ENCODE measurements at regions not wholly inside any gene's neighbourhood (a gene's known extent, or its start where the extent isn't known, plus 50 kb on each side); places are given as distances from the start of the nearest gene placed in this dataset.
A peak's percentile ranks its signal among the peaks of the same experiment; 100 is the strongest.

- H3K27ac ChIP-seq (ENCODE audit: low read depth in 2 of 2, low read length in 1 of 2), result peak overlapping the region in 1 of 2 experiments; percentile 59; a peak in 1 of 4 replicates
- CTCF ChIA-PET, result interaction anchor here (0.6 to 2.8 kb wide), 78 partner anchors 9 to 811 kb away, joined by 3 to 95 read pairs (median 4); partner anchors contain the start of gene NPY
- H3K4me2 ChIP-seq, result no peak overlapping the region
- H3K4me3 ChIP-seq (ENCODE audit: low read depth in 2 of 2, low read length in 1 of 2), result no peak overlapping the region
- POLR2A ChIA-PET, result no interaction called here
- H3K36me3 ChIP-seq (replicated peaks in 1 of 2; ENCODE audit: control insufficient read depth in 1 of 2, insufficient read depth in 2 of 2, low read length in 1 of 2), result no peaks in the 10 kb centered on the region
- DNase-seq, result peak; percentile 74
- H3F3A ChIP-seq (replicated peaks; ENCODE audit: insufficient read depth), result no peaks in the 10 kb centered on the region
- H3K4me1 ChIP-seq (ENCODE audit: control insufficient read depth in 1 of 2, insufficient read depth in 2 of 2, low read depth in 1 of 2, low read length in 1 of 2), result peaks cover 0 to 3% of the 10 kb centered on the region in 2 experiments; a peak in 1 of 4 replicates
- H3K79me2 ChIP-seq (ENCODE audit: insufficient read depth), result no peaks in the 10 kb centered on the region
- H3K27me3 ChIP-seq (ENCODE audit: insufficient read depth), result no peaks in the 10 kb centered on the region
- peak; percentile 95 for TF ChIP-seq RAD21 (IDR thresholded peaks at IDR 0.05; ENCODE audit: low read length)
- no peak for TF ChIP-seq EZH2phosphoT487 (IDR thresholded peaks at IDR 0.05; ENCODE audit: borderline replicate concordance, low read depth)
- no peak for TF ChIP-seq GATA2 (CRISPR knock-in tag; IDR thresholded peaks at IDR 0.05)
- TF ChIP-seq FOXJ3 (CRISPR knock-in tag; IDR thresholded peaks at IDR 0.05), result peak; percentile 31; the same call in 1 of the 2 replicates
- peak; percentile 33; the same call in 1 of the 2 replicates for TF ChIP-seq MXI1 (IDR thresholded peaks at IDR 0.05; ENCODE audit: low read depth, low read length)
- TF ChIP-seq IRF3 (IDR thresholded peaks at IDR 0.05; ENCODE audit: low read depth, low read length), result no peak
- peak; percentile 85 for TF ChIP-seq SMC3 (IDR thresholded peaks at IDR 0.05; ENCODE audit: low read depth, low read length)
- no peak for TF ChIP-seq USF1 (IDR thresholded peaks at IDR 0.05; ENCODE audit: borderline replicate concordance, low read depth)
- TF ChIP-seq ZBTB33 (IDR thresholded peaks at IDR 0.05; ENCODE audit: borderline replicate concordance, low read depth), result no peak
- TF ChIP-seq CTCF (IDR thresholded peaks at IDR 0.05), result peak; percentile 65
- TF ChIP-seq GABPA (IDR thresholded peaks at IDR 0.05; ENCODE audit: low read depth), result no peak
- no peak for TF ChIP-seq TAF1 (IDR thresholded peaks at IDR 0.05; ENCODE audit: borderline replicate concordance, low read depth, low read length)
- TF ChIP-seq FOSL2 (IDR thresholded peaks at IDR 0.05; ENCODE audit: borderline replicate concordance, low read depth), result no peak
- TF ChIP-seq YY1 (IDR thresholded peaks at IDR 0.05; ENCODE audit: low read depth), result no peak
- TF ChIP-seq TCF12 (IDR thresholded peaks at IDR 0.05), result no peak
- no peak for TF ChIP-seq RCOR1 (IDR thresholded peaks at IDR 0.05; ENCODE audit: low read length)
- H3K9me2 ChIP-seq, result no peaks in the 10 kb centered on the region
- no peaks in the 10 kb centered on the region for H3K9me3 ChIP-seq
- H4K20me1 ChIP-seq (ENCODE audit: insufficient read depth), result no peaks in the 10 kb centered on the region
- no peak overlapping the region for H2AFZ ChIP-seq (ENCODE audit: low read depth)
- 20% methylated on average over 6 of the region's 6 CpGs for WGBS (ENCODE audit: low lambda C conversion rate)
- no peak overlapping the region for H3K9ac ChIP-seq
Measured at GRCh38 chr7:24381894-24382505, 98.0 kb downstream of the NPY start.

Data from SK-N-SH (cell line).